ENCODE measurements at regions not wholly inside any gene's neighbourhood (a gene's known extent, or its start where the extent isn't known, plus 50 kb on each side); places are given as distances from the start of the nearest gene placed in this dataset.
A peak's percentile ranks its signal among the peaks of the same experiment; 100 is the strongest.

DNA sequence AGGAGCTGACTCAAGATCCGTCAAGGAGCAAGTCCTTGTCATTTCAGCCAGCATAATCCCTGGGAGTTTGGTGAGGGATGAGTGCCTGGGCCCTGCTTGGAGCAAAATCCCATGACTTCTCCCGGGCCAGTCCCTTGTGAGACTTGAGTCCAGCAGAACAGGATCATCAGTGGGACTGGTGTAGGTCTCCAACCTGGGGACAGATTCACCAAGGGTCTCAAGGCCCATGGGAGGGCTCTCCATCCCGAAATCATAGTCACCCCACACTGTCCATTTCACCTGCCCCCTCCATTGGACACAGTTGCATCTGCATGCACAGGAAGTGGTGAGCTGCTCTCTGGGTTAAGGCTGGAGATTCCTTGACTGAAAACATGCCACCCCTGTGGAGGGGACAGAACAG is 178.2 kb downstream of the FOXD2 start:
- peak; percentile 54 for DNase-seq (ENCODE audit: extremely low spot score, unreplicated experiment)
- Mint-ChIP-seq H3K4me1 (ENCODE audit: unreplicated experiment) (no peaks in the 10 kb centered on the region), H3K9me3 (ENCODE audit: unreplicated experiment) (no peaks in the 10 kb centered on the region), H3K27ac (ENCODE audit: unreplicated experiment) (no peak overlapping the region), H3K36me3 (ENCODE audit: unreplicated experiment) (no peaks in the 10 kb centered on the region), H3K4me3 (ENCODE audit: unreplicated experiment) (no peak overlapping the region), H3K27me3 (ENCODE audit: unreplicated experiment) (peaks cover 16% of the 10 kb centered on the region)
- TF ChIP-seq, protein P1, sequence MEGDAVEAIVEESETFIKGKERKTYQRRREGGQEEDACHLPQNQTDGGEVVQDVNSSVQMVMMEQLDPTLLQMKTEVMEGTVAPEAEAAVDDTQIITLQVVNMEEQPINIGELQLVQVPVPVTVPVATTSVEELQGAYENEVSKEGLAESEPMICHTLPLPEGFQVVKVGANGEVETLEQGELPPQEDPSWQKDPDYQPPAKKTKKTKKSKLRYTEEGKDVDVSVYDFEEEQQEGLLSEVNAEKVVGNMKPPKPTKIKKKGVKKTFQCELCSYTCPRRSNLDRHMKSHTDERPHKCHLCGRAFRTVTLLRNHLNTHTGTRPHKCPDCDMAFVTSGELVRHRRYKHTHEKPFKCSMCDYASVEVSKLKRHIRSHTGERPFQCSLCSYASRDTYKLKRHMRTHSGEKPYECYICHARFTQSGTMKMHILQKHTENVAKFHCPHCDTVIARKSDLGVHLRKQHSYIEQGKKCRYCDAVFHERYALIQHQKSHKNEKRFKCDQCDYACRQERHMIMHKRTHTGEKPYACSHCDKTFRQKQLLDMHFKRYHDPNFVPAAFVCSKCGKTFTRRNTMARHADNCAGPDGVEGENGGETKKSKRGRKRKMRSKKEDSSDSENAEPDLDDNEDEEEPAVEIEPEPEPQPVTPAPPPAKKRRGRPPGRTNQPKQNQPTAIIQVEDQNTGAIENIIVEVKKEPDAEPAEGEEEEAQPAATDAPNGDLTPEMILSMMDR (IDR thresholded peaks at IDR 0.05): no peak

DNA sequence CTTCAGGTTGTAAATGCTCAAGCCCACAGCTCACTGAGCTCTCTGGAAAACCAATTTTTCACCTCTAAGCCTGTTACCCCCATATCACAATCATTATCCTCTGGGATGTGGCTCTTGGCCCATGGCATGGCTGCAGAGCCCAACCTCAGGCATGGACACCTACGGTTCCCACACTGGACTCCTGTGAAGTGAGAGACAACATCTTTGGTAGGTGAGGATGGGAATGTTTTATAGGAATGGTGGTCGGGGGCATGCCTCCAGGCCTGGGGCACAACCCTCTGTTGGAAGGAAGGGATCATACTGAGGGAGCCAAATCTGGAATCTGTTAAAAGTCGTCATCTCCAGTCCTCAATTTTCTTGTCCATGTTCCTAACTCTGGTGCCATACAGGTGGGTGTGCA is 179.1 kb downstream of the FOXD2 start:
- H3K27me3 Mint-ChIP-seq (ENCODE audit: unreplicated experiment): peaks cover 12% of the 10 kb centered on the region
- H3K9me3 Mint-ChIP-seq (ENCODE audit: unreplicated experiment): no peaks in the 10 kb centered on the region
- H3K4me3 Mint-ChIP-seq (ENCODE audit: unreplicated experiment): no peak overlapping the region
- TF ChIP-seq, protein P1 (IDR thresholded peaks at IDR 0.05): no peak
- H3K4me1 Mint-ChIP-seq (ENCODE audit: unreplicated experiment): no peaks in the 10 kb centered on the region
- H3K27ac Mint-ChIP-seq (ENCODE audit: unreplicated experiment): no peak overlapping the region
- H3K36me3 Mint-ChIP-seq (ENCODE audit: unreplicated experiment): no peaks in the 10 kb centered on the region
- DNase-seq (ENCODE audit: extremely low spot score, unreplicated experiment): peak; percentile 53

DNA sequence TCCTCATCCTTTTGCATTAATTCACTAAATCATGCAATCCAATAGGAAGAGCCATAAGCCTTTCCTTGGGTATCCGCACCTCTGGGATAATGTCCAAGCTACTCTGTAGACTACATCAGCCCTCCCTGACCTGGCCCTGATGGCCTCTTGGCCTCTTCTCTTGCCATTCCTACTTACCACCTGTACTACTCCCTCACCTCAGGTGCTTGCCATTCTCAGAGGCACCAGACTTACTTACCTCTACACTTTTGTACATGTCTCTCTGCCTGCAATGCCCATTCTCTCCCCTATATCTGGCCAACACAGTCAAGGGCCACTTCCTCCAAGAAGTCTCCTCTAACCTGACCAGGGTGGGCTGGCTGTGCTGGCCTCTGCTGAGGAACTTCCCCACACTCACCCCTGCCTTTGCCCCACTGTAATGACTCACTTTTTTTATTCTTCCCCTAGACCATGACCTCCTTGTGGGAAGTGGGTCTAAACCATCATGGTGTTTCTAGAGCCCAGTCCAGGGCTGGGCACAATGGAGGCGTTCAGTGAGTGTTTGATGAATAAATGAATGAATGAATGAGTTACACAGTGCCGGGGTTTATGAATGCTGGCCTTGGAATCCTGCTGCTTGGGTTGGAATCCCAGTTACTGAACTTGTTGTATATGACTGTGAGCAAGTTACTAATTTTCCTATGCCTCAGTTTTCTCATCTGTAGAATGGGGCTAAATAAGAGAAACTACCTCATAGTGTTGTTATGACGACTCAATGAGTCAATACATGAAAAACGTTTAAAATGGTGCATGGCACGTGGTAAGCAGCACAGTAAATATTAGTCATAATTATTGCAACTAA is 179.8 kb downstream of the FOXD2 start:
- Mint-ChIP-seq H3K27me3 (ENCODE audit: unreplicated experiment) (peaks cover 11% of the 10 kb centered on the region), H3K4me1 (ENCODE audit: unreplicated experiment) (no peaks in the 10 kb centered on the region), H3K36me3 (ENCODE audit: unreplicated experiment) (no peaks in the 10 kb centered on the region), H3K4me3 (ENCODE audit: unreplicated experiment) (no peak overlapping the region), H3K27ac (ENCODE audit: unreplicated experiment) (no peak overlapping the region), H3K9me3 (ENCODE audit: unreplicated experiment) (no peaks in the 10 kb centered on the region)
- DNase-seq (ENCODE audit: extremely low spot score, unreplicated experiment): peak; percentile 63
- TF ChIP-seq, protein P1 (IDR thresholded peaks at IDR 0.05): no peak

DNA sequence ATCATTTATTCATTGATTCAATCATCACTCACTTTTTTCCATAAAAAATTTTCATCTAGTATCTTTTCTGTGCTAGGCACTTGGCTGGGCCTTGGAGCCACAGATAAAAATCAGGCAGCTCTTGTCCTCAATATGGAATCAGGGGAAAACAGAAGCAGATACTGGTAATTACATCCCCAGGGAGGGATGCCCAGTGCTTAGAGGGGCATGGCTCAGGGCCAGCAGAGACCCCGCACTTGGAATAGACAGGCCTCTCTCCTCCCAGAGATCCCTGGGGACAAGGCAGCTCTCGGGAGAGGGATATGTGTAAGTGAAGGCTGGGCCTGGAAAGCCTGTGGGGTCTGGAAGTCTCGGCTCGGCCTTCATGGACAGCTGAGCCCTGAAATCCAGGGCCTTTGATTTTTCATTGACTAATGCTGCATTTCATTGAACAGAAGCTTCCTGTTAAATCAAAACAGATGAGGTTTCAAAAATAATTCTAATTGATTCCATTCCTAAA is 180.4 kb downstream of the FOXD2 start:
- no peaks in the 10 kb centered on the region for H3K36me3 Mint-ChIP-seq (ENCODE audit: unreplicated experiment)
- TF ChIP-seq, protein P1 (IDR thresholded peaks at IDR 0.05): no peak
- H3K27me3 Mint-ChIP-seq (ENCODE audit: unreplicated experiment): peaks cover 8% of the 10 kb centered on the region
- DNase-seq (ENCODE audit: extremely low spot score, unreplicated experiment): peak; percentile 54
- H3K4me1 Mint-ChIP-seq (ENCODE audit: unreplicated experiment): no peaks in the 10 kb centered on the region
- H3K4me3 Mint-ChIP-seq (ENCODE audit: unreplicated experiment): no peak overlapping the region
- H3K27ac Mint-ChIP-seq (ENCODE audit: unreplicated experiment): no peak overlapping the region
- H3K9me3 Mint-ChIP-seq (ENCODE audit: unreplicated experiment): no peaks in the 10 kb centered on the region

DNA sequence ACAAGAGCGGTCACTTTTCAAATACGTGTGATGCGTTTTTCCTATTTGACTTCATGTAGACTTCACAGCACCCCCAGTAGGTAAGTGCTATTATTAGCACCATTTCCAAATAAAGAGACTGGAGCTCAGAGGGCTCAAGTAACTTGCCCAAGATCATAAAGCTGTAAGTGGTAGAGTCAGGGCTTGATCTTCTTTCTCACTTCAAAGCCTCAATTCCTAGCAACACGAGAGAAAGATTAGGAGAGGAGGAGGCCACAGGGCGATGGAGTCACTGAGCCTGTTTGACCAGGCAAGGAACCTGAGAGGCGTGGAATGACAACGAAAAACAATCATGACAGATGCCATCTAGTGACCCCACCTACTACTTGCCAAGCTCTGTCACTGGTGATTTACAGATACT is 181.0 kb downstream of the FOXD2 start:
- Mint-ChIP-seq H3K4me3 (ENCODE audit: unreplicated experiment) (no peak overlapping the region), H3K27me3 (ENCODE audit: unreplicated experiment) (peaks cover 8% of the 10 kb centered on the region), H3K4me1 (ENCODE audit: unreplicated experiment) (no peaks in the 10 kb centered on the region), H3K27ac (ENCODE audit: unreplicated experiment) (no peak overlapping the region), H3K36me3 (ENCODE audit: unreplicated experiment) (no peaks in the 10 kb centered on the region), H3K9me3 (ENCODE audit: unreplicated experiment) (no peaks in the 10 kb centered on the region)
- DNase-seq (ENCODE audit: extremely low spot score, unreplicated experiment): peak; percentile 36
- TF ChIP-seq, protein P1 (IDR thresholded peaks at IDR 0.05): no peak
